ENCODE measurements at regions not wholly inside any gene's neighbourhood (a gene's known extent, or its start where the extent isn't known, plus 50 kb on each side); places are given as distances from the start of the nearest gene placed in this dataset.

DNA sequence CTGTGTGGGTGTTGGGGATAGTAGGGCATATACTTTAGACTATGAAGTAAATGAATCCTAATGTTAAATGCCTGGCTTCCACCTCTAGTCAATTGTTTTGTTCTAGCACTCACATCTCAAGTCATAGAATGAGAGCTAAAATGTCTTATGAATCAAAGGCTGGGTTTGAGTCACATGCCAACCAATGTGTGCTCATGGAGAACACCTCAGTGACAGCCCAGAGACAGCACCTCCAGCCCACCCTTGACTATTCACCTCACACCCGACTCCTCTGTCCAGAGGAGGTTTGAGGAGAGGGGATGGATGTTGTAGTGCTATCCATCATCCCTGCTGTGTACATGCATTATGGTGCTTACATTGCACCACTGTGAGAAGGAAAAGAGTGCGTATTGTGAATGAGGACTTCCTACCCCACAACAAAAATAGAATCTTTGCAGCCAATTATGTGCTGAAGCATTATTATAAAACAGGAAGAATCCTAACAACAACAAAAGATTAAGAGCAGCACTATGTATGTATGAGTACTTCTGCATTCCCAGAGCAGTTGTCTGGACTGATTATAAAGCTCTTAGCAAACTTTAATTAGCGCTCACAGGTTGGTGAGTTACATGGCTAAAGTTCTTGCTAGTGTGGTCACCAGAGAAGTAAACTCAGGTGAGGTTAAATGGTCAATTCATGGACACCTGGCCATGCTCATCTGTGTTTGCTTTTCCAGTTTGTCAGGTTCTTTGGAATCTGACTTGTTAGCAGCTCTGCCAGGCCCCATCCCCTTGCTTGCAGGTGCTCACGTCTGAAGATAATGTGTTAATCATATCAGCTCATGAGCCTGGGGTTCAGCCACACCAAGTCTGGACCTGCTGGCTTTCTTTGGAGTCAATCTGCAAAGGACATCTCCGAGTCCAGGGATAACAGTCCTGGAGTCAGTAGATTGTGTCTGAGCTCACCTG is 55.3 kb upstream of the NABP1 start:
- WGBS, 2 donors, result 71 to 74% methylated on average over 5 of the region's 5 CpGs
- no peak for TF ChIP-seq CTCF (IDR thresholded peaks at IDR 0.05; ENCODE audit: control extremely low read depth, extremely low read depth)
- no peak overlapping the region for H3K27ac ChIP-seq (ENCODE audit: low read depth in 1 of 2, low read length in 1 of 2)

GRCh38 chr2:191625016-191625415 is 52.9 kb upstream of the NABP1 start:
- ATAC-seq (ENCODE audit: insufficient read depth, low FRiP score) (no peak), DNase-seq (peak; percentile 10 to 32 (median 19))
- H3K4me3 ChIP-seq, result no peak overlapping the region
- no peaks in the 10 kb centered on the region for H3K27me3 ChIP-seq (ENCODE audit: control insufficient read depth in 3 of 3, insufficient read depth in 3 of 3, low read length in 2 of 3)
- no peaks in the 10 kb centered on the region for H3K36me3 ChIP-seq (ENCODE audit: control insufficient read depth in 4 of 4, insufficient read depth in 4 of 4, low read length in 4 of 4)
- H3K27ac ChIP-seq (ENCODE audit: low read depth in 1 of 2, low read length in 1 of 2), result no peak overlapping the region
- H3K9me3 ChIP-seq (ENCODE audit: control insufficient read depth in 4 of 4, insufficient read depth in 3 of 4, low read length in 3 of 4), result no peaks in the 10 kb centered on the region
- H3K9ac ChIP-seq (ENCODE audit: insufficient read depth in 1 of 2, low read length in 2 of 2), result no peak overlapping the region
- H3K4me1 ChIP-seq (ENCODE audit: control insufficient read depth in 5 of 5, insufficient read depth in 5 of 5, low read length in 5 of 5), result peaks cover 0 to 2% (median 0%) of the 10 kb centered on the region in 5 donors
- WGBS, 2 donors, result 34 to 51% methylated on average over 3 of the region's 3 CpGs
- TF ChIP-seq CTCF (IDR thresholded peaks at IDR 0.05; ENCODE audit: control extremely low read depth, extremely low read depth), result no peak

More for the DNA sequence above, 55.3 kb upstream of the NABP1 start:
- H3K9ac ChIP-seq (ENCODE audit: insufficient read depth in 1 of 2, low read length in 2 of 2), result no peak overlapping the region
- ATAC-seq (ENCODE audit: insufficient read depth, low FRiP score) (no peak), DNase-seq (no peak)
- H3K27me3 ChIP-seq (ENCODE audit: control insufficient read depth in 3 of 3, insufficient read depth in 3 of 3, low read length in 2 of 3), result no peaks in the 10 kb centered on the region
- no peaks in the 10 kb centered on the region for H3K36me3 ChIP-seq (ENCODE audit: control insufficient read depth in 4 of 4, insufficient read depth in 4 of 4, low read length in 4 of 4)
- peaks cover 0 to 2% (median 0%) of the 10 kb centered on the region in 5 donors for H3K4me1 ChIP-seq (ENCODE audit: control insufficient read depth in 5 of 5, insufficient read depth in 5 of 5, low read length in 5 of 5)
- H3K4me3 ChIP-seq, result no peak overlapping the region
- no peaks in the 10 kb centered on the region for H3K9me3 ChIP-seq (ENCODE audit: control insufficient read depth in 4 of 4, insufficient read depth in 3 of 4, low read length in 3 of 4)

GRCh38 chr2:191625446-191625845 is 52.5 kb upstream of the NABP1 start:
- Histone ChIP-seq H3K36me3 (ENCODE audit: control insufficient read depth in 4 of 4, insufficient read depth in 4 of 4, low read length in 4 of 4) (no peaks in the 10 kb centered on the region), H3K4me3 (no peak overlapping the region), H3K27me3 (ENCODE audit: control insufficient read depth in 3 of 3, insufficient read depth in 3 of 3, low read length in 2 of 3) (no peaks in the 10 kb centered on the region), H3K4me1 (ENCODE audit: control insufficient read depth in 5 of 5, insufficient read depth in 5 of 5, low read length in 5 of 5) (peaks cover 0 to 2% (median 0%) of the 10 kb centered on the region in 5 donors), H3K9me3 (ENCODE audit: control insufficient read depth in 4 of 4, insufficient read depth in 3 of 4, low read length in 3 of 4) (no peaks in the 10 kb centered on the region), H3K9ac (ENCODE audit: insufficient read depth in 1 of 2, low read length in 2 of 2) (no peak overlapping the region), H3K27ac (ENCODE audit: low read depth in 1 of 2, low read length in 1 of 2) (no peak overlapping the region)
- ATAC-seq (ENCODE audit: insufficient read depth, low FRiP score), result no peak
- no peak for DNase-seq
- no peak for TF ChIP-seq CTCF (IDR thresholded peaks at IDR 0.05; ENCODE audit: control extremely low read depth, extremely low read depth)
- 35 to 66% methylated on average over 2 of the region's 2 CpGs for WGBS, 2 donors
